HG02852 (cell line): ENCODE measurements at regions not wholly inside any gene's neighbourhood (a gene's known extent, or its start where the extent isn't known, plus 50 kb on each side); places are given as distances from the start of the nearest gene placed in this dataset.

Source experiments
- ATAC-seq: cut with Tn5 transposase; IDR thresholded peaks from one replicate; pipeline ENCODE4 v1.9.1; 2021; ENCODE audit warnings: mild to moderate bottlenecking, moderate library complexity; ENCODE audit not compliant: unreplicated experiment

- peak; percentile 68 for ATAC-seq
These were observed 63.5 kb downstream of the ENC1 start for GRCh38 chr5:74576941-74577456.

DNA sequence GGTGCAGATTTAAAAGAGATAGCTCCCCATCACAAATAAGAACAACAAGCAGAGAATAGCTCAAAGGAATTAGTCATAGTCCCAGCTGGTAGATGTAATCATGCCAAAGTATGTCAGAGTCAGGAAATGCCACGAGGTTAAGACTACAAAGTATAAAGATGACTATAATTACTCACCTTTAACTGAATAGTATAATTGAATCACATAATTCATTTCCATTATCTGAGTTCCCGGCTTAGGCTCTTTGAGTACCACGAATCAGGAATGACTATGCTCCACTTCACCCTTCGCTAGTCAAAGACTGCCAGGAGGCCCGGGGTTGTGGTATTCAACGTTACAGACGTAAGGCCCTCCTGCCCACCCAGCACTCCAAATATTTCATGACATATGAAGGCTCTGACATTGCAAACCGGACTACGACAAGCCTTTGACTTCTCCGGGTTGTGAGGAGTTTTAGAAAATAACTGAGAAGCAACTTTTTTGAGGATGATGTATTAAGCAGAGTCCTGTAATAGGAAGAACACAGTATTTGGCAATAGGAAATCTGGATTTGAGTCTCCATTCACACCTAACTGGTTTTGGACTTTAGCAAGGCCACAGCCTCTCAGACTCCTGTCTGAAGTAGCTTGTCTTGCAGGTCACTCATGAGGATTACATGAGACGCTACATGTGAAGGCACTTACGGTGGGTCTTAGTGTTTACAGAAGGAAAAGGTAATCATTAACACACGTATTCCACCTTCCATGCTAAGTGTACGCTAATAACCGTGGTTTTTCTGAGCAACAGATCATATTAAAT is 64.6 kb downstream of the ENC1 start:
- ATAC-seq, result no peak

DNA sequence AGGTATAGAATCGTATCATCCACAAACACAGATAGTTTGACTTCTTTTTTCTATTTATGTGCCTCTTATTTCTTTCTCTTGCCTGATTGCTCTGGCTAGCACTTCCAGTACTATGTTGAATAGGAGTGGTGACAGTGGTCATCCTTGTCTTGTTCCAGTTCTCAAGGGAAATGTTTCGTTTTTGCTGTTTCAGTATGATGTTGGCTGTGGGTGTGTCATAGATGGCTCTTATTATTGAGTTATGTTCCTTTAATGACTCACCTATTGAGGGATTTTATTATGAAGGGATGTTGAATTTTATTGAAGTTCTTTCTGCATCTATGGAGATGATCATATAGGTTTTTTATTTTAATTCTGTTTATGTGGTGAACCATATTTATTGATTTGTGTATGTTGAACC is 70.3 kb downstream of the ENC1 start:
- ATAC-seq, result no peak

GRCh38 chr5:74567411-74567995 is 73.0 kb downstream of the ENC1 start:
- ATAC-seq, result no peak

- ATAC-seq, result no peak
These were observed 78.4 kb downstream of the ENC1 start for GRCh38 chr5:74562122-74562521.

DNA sequence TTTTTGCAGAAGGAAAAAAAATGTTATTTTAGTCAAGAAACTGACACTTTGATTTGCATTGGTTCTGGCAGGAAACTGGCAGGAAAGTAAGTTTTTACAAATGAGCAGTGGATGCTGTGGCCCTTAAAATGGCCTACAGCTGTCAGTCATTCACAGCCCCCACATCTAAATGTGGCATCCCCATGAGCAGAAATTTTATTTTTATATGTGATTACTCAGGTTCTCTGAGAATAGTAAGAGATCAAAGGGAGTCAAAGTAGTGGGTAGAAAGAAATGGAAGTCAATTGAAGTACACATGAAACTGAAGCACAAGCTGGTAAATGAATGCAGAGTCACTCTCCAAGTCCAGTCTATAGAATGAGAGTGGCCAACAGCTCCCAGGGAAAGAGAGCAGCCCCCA is 80.3 kb downstream of the ENC1 start:
- no peak for ATAC-seq

DNA sequence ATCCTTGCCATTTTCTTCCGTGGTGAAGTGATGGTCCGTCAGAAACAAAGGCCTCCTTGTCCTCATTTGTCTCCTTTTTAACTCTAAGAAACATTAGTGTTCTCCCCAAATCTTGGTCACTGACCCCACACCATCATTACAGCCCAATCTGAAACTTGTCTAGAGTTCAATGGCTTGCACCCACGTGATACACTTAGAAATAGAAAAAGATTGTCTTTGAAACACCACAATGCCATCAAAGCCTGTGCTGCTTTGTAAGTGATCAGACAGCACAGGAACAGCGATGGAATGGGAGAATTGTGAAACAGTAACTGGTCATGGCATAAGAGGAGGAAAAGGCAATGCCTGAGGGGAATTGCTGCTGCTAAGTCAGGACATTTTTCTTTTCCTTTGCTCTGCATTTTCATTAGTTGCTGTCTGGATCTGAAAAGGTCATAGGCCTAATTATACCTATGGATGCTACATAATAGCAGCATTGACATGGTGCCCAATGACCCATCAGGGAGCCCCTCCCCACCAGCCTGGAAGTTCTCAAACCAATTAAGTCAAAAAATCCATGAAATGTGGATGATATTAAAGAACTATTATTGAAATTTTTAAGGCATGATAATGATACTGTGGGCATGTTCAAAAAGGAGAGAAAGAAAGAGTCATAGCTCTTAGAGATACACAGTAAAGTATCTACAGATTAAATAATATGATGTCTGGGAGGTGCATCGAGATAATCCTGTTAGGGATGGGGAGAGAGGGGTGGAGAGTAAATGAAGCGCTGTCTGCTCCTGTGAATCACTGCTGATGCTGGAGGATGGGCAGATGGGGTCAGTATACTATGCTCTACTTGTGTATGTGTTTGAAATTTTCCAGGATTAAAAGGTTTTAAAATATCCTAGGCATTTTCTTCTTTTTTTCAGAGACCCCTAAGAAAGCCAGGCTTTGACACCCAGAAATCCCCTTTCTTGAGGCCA is 83.6 kb downstream of the ENC1 start:
- no peak for ATAC-seq

GRCh38 chr5:74556006-74556405 is 84.5 kb downstream of the ENC1 start:
- no peak for ATAC-seq

GRCh38 chr5:74552101-74552500 is 88.4 kb downstream of the ENC1 start:
- ATAC-seq, result no peak

GRCh38 chr5:74550927-74551326 is 89.6 kb downstream of the ENC1 start:
- ATAC-seq, result no peak

- ATAC-seq, result no peak
These were observed 91.1 kb downstream of the ENC1 start for GRCh38 chr5:74549384-74549783.

- no peak for ATAC-seq
These were observed 93.7 kb downstream of the ENC1 start for GRCh38 chr5:74546796-74547195.

GRCh38 chr5:74544811-74545210 is 95.7 kb downstream of the ENC1 start:
- no peak for ATAC-seq

DNA sequence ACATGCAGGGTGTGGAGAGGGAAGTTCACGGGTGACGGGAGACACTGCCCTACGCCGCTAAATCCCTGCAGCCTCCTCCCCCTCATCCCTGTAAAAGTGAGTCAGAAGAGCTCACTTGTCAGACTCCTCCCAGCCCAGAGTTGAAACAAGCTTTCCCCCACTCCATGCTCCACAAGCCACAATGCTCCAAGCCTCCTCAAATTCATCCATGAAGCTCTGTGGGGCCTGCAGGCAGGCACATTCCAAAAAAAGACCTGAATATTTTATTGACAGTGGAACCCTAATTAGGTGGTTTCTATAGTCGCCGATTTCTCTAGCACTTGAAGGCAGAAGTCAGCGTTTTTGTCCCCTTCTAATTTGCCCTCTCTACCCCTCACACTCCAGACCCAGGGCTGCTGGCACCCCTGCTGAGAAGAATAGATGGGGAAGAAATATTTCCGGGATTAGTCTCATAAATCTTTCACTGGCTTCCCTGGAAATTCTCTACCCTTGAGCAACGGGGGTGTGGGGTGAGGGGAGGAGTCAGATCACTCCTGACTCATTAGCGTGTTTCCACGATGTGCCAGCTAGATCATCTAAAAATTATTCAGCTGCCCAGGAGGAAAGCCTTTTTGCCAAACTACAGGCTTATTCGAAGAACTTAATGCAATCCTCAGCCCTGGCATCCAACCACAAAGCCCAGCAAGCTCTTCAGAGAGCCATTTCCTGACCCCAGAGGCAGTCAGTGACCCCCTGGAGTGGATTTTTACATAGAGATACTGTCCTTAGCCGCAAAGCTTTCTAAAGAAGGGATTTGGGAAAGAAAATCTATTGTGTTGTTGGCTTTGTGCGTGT is 97.1 kb downstream of the ENC1 start:
- no peak for ATAC-seq

DNA sequence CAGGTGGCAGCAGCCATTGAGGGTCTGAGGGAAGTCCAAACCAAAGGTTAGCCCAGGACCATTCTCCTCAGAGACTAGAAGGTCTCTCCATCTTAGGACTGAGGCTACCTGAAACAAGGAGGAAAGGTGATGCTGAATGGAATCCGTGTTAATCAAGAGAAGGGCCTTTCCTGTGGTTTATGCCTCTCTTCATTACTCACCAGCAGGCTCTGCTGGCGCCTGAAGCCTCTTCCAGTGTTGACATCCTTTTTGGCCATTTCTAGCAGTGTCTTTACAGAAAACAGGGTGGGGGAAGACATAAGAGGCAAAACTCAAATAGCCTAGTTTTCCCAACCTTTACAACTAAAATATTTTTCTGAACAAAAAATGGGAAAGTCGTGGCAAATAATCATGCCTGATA is 98.0 kb downstream of the ENC1 start:
- no peak for ATAC-seq

GRCh38 chr5:74541381-74541781 is 99.1 kb downstream of the ENC1 start:
- no peak for ATAC-seq

- no peak for ATAC-seq
These were observed 99.9 kb downstream of the ENC1 start for GRCh38 chr5:74540622-74541021.

DNA sequence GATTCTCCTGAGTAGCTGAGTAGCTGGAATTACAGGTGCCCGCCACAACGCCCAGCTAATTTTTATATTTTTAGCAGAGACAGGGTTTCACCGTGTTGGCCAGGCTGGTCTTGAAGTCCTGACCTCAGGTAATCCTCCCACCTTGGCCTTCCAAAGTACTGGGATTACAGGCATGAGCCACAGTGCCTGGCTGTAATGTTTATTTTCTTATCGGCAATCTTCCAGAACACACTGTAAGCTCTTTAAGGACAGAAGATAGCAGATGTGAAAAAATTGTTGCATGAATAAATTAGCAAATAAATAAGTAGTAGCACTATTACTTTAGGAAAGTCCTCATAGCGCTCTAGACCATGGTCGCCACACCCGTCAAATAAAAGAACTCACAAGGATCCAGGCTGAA is 100.5 kb downstream of the ENC1 start:
- no peak for ATAC-seq

DNA sequence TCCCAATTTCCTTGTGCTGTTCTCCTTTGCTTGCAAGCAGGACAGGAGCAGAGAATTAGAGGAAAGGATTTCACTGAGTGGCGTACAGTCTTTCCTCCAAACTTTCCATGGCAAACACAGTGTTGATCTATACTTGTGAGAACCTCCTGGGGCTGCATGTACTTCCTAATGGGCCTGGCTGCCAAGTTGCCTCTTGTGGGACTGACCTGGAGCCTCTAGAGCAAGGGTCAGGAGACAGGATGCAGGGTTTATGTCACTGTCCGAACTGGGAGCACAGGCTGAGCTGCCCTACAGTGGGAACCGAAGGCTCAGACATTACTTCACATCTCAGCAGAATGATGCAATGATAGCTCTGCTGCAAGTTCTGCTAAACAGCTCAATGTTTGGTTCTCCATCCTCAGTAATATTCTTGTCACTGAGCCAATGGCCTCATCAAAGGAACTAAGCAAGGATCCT is 102.3 kb downstream of the ENC1 start:
- ATAC-seq, result no peak

DNA sequence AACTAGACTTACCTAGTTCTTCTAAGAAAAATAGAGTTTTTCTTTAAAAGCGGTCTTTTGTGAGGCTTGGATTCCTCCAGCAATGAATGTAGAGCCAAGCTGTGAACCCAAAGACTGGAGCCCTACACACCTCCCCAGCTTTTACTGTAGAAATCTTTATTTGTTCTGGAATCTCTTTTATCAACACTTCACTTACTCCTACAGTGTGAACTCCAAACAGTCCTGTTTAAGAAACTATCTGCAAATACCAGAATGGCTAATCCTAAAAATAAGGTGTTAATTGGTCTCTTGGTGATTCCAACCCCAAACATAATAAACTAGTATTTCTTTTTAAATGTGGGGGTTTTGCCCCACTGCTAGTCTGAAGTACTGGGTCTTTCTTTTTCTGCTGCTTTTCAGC is 103.9 kb downstream of the ENC1 start:
- no peak for ATAC-seq
